Stimulated activated CD8-positive, alpha-beta memory T cell treated with anti-CD3 and anti-CD28 coated beads, Interleukin-15, amount 100 ng/mL, for 1 hour (primary cell): ENCODE measurements at regions not wholly inside any gene's neighbourhood (a gene's known extent, or its start where the extent isn't known, plus 50 kb on each side); places are given as distances from the start of the nearest gene placed in this dataset.
"Not testable (repeated sequence)": the region's sequence is repeated elsewhere in the genome, so short reads cannot be mapped to it uniquely, and the experiment has no call there.

Source experiments
- DNase-seq: peaks from one replicate; pipeline ENCODE4 v3.0.0-alpha.2; 2020; ENCODE audit warnings: low read depth

GRCh38 chr18:10249270-10249669 lies 205.2 kb upstream of the APCDD1 start:
- no peak for DNase-seq

- no peak for DNase-seq
Observed at GRCh38 chr18:10249801-10250200, 204.6 kb upstream of the APCDD1 start.

GRCh38 chr18:10252494-10252893 lies 201.9 kb upstream of the APCDD1 start:
- no peak for DNase-seq

GRCh38 chr18:10252952-10253705 lies 201.3 kb upstream of the APCDD1 start:
- no peak for DNase-seq

- not testable (repeated sequence) for DNase-seq
Observed at GRCh38 chr18:10256276-10256675, 198.2 kb upstream of the APCDD1 start.

GRCh38 chr18:10258836-10259474 lies 195.5 kb upstream of the APCDD1 start:
- no peak for DNase-seq

GRCh38 chr18:10259901-10260300 lies 194.5 kb upstream of the APCDD1 start:
- DNase-seq: no peak

GRCh38 chr18:10261344-10262276 lies 192.8 kb upstream of the APCDD1 start:
- no peak for DNase-seq

GRCh38 chr18:10262566-10262965 lies 191.9 kb upstream of the APCDD1 start:
- no peak for DNase-seq

- DNase-seq: no peak
Observed at GRCh38 chr18:10264260-10264659, 190.2 kb upstream of the APCDD1 start.

GRCh38 chr18:10265560-10266333 lies 188.7 kb upstream of the APCDD1 start:
- no peak for DNase-seq

- DNase-seq: no peak
Observed at GRCh38 chr18:10266334-10266590, 188.2 kb upstream of the APCDD1 start.

GRCh38 chr18:10269261-10269660 lies 185.2 kb upstream of the APCDD1 start:
- DNase-seq: no peak

- DNase-seq: no peak
Observed at GRCh38 chr18:10270151-10270571, 184.3 kb upstream of the APCDD1 start.

- DNase-seq: no peak
Observed at GRCh38 chr18:10271481-10271880, 183.0 kb upstream of the APCDD1 start.

- DNase-seq: no peak
Observed at GRCh38 chr18:10274301-10274700, 180.1 kb upstream of the APCDD1 start.

- no peak for DNase-seq
Observed at GRCh38 chr18:10275486-10275885, 178.9 kb upstream of the APCDD1 start.

GRCh38 chr18:10278265-10278664 lies 176.2 kb upstream of the APCDD1 start:
- DNase-seq: no peak

GRCh38 chr18:10279471-10279870 lies 175.0 kb upstream of the APCDD1 start:
- DNase-seq: no peak

- DNase-seq: no peak
Observed at GRCh38 chr18:10279905-10280644, 174.4 kb upstream of the APCDD1 start.

- DNase-seq: no peak
Observed at GRCh38 chr18:10284540-10285282, 169.7 kb upstream of the APCDD1 start.
